K562 (cell line): ENCODE measurements at regions not wholly inside any gene's neighbourhood (a gene's known extent, or its start where the extent isn't known, plus 50 kb on each side); places are given as distances from the start of the nearest gene placed in this dataset.

Experiments
- ATAC-seq: fragments of 200-7000 bp; cut with Tn5 transposase; 3 replicates; pipeline ENCODE4 v1.9.1; 2020; ENCODE audit warnings: moderate library complexity
- BruUV-seq: library from RNA; stranded (reverse); fragments of 400-500 nt; replicated peaks from 2 replicates; lab custom pipeline; 2021; lab: Mats Ljungman, UMichigan
- CTCF ChIA-PET: fragments of 300-600 bp; formaldehyde crosslinking; extraction: SDS; loops from one replicate; lab custom pipeline; 2021; ENCODE audit warnings: low intra/inter-chr PET ratio; lab: Yijun Ruan, JAX
- POLR2A ChIA-PET: fragments of 300-600, 350-650 bp; sonication (Branson Sonifier 250); formaldehyde crosslinking; extraction: SDS; loops from one replicate; lab custom pipeline; 2021; ENCODE audit warnings: antibody characterized with exemption, inconsistent platforms; lab: Yijun Ruan, JAX
- DNase-seq, 4 experiments: peaks; one replicate each; pipeline versions ENCODE4 v3.0.0 to v3.0.0-alpha.2; 2011 to 2018; ENCODE audit warnings: low spot score in 3 of 4, mixed read lengths in 3 of 4; ENCODE audit errors: extremely low read depth in 1 of 4
- FAIRE-seq: peaks from 2 replicates; lab custom pipeline; 2011; peaks lifted over from hg19 to GRCh38; lab: Jason Lieb, UNC
- H2AFZ ChIP-seq: 2 replicates; pipeline ENCODE4 v1.6.0; 2011; ENCODE audit warnings: low read depth, low read length, control low read depth, inconsistent platforms
- H3K27ac ChIP-seq: fragments of 200-600 bp; 3 replicates; pipeline ENCODE4 v1.8.0; 2011; ENCODE audit warnings: low read depth, mild to moderate bottlenecking, control low read depth, inconsistent platforms, low read length, moderate library complexity, mixed read lengths; ENCODE audit errors: extremely low read depth
- H3K27me3 ChIP-seq, 2 experiments: fragments of 300-600 bp in 1 of 2; 2 replicates in 1 of 2; 3 replicates in 1 of 2; pipeline versions ENCODE4 v1.6.0 to v1.8.0; 2011; ENCODE audit warnings: inconsistent platforms in 2 of 2, low read length in 2 of 2, mild to moderate bottlenecking in 1 of 2, mixed read lengths in 1 of 2, moderate library complexity in 1 of 2; ENCODE audit not compliant: control insufficient read depth in 2 of 2, insufficient read depth in 2 of 2
- H3K36me3 ChIP-seq: fragments of 300-600 bp; 3 replicates; pipeline ENCODE4 v1.8.0; 2011; ENCODE audit warnings: mild to moderate bottlenecking, low read length, inconsistent platforms; ENCODE audit not compliant: control insufficient read depth, insufficient read depth
- H3K4me1 ChIP-seq, 2 experiments: fragments of 200-600 bp in 1 of 2; replicated peaks in 1 of 2; 2 replicates in 1 of 2; 3 replicates in 1 of 2; pipeline versions ENCODE4 v1.5.1 to v1.8.0; 2011; ENCODE audit warnings: inconsistent platforms in 2 of 2, low read length in 2 of 2, mild to moderate bottlenecking in 1 of 2, mixed read lengths in 1 of 2, moderate library complexity in 1 of 2; ENCODE audit not compliant: control insufficient read depth in 2 of 2, insufficient read depth in 2 of 2
- H3K4me2 ChIP-seq: 2 replicates; pipeline ENCODE4 v1.6.1; 2011; ENCODE audit warnings: low read length, control low read depth, inconsistent platforms, mixed read lengths; ENCODE audit not compliant: insufficient read depth
- H3K4me3 ChIP-seq: fragments of 200-600 bp; sonication (generic), shearing (Covaris generic); 2 replicates; pipeline ENCODE4 v1.5.1; 2016; ENCODE audit warnings: control low read depth, inconsistent platforms
- H3K79me2 ChIP-seq: fragments of 200-600 bp; 3 replicates; pipeline ENCODE4 v1.8.0; 2011; ENCODE audit warnings: low read length, inconsistent platforms; ENCODE audit not compliant: control insufficient read depth, insufficient read depth
- H3K9ac ChIP-seq, 2 experiments: 2 replicates each; pipeline versions ENCODE4 v1.6.0 to v1.6.1; 2011; ENCODE audit warnings: low read depth in 2 of 2, low read length in 2 of 2, control low read depth in 1 of 2, inconsistent platforms in 1 of 2, mild to moderate bottlenecking in 1 of 2, mixed read lengths in 1 of 2; ENCODE audit not compliant: insufficient read depth in 1 of 2
- H3K9me1 ChIP-seq: one replicate; pipeline ENCODE4 v1.6.0; 2011; ENCODE audit warnings: inconsistent platforms, mild to moderate bottlenecking, low read length, moderate library complexity; ENCODE audit not compliant: control insufficient read depth, insufficient read depth
- H3K9me3 ChIP-seq: replicated peaks from 2 replicates; pipeline ENCODE4 v1.5.1; 2011; ENCODE audit warnings: low read depth, low read length, inconsistent platforms; ENCODE audit not compliant: control insufficient read depth, insufficient read depth
- H4K20me1 ChIP-seq: replicated peaks from 2 replicates; pipeline ENCODE4 v1.6.1; 2011; ENCODE audit warnings: low read length, inconsistent platforms, mixed read lengths; ENCODE audit not compliant: control insufficient read depth, insufficient read depth
- BHLHE40 ChIP-seq: IDR thresholded peaks from 2 replicates; pipeline ENCODE4 v1.6.1; 2011; ENCODE audit warnings: low read length, improper control_type of control experiment
- CREB1 ChIP-seq, 2 experiments: sonication (generic) in 1 of 2; formaldehyde crosslinking in 1 of 2; IDR thresholded peaks; 2 replicates each; pipeline versions ENCODE4 v1.6.1 to v1.8.0; 2012 to 2022; ENCODE audit warnings: inconsistent platforms in 1 of 2, mild to moderate bottlenecking in 1 of 2, missing genetic modification reagents in 1 of 2, moderate library complexity in 1 of 2
- CXXC5 ChIP-seq: fragments of 250-450 bp; sonication (Bioruptor Pico); IDR thresholded peaks from 2 replicates; pipeline ENCODE4 v1.8.0; 2022; ENCODE audit warnings: inconsistent platforms, mild to moderate bottlenecking, moderate library complexity
- GATA2 ChIP-seq: sonication (generic); formaldehyde crosslinking; IDR thresholded peaks from 2 replicates; pipeline ENCODE4 v1.4.0; 2020; ENCODE audit warnings: mild to moderate bottlenecking, missing genetic modification reagents
- ILK ChIP-seq: fragments of 450-650 bp; IDR thresholded peaks from 2 replicates; pipeline ENCODE4 v1.6.1; 2016; ENCODE audit warnings: missing genetic modification characterization, low read depth, mild to moderate bottlenecking, missing compliant biosample characterization, moderate library complexity, borderline replicate concordance
- IRF2 ChIP-seq: sonication (generic); formaldehyde crosslinking; IDR thresholded peaks from 2 replicates; pipeline ENCODE4 v1.8.1; 2022; ENCODE audit warnings: mild to moderate bottlenecking, missing genetic modification reagents
- NFATC3 ChIP-seq: fragments of 450-650 bp; IDR thresholded peaks from 2 replicates; pipeline ENCODE4 v1.6.1; 2017; ENCODE audit warnings: mild to moderate bottlenecking
- RBM14 ChIP-seq: fragments of 200-400 bp; formaldehyde crosslinking; IDR thresholded peaks from 2 replicates; pipeline ENCODE4 v1.6.1; 2018; ENCODE audit warnings: low read depth, mild to moderate bottlenecking, low read length, moderate library complexity, borderline replicate concordance; ENCODE audit not compliant: insufficient read depth
- REST ChIP-seq, 2 experiments: fragments of 450-650 bp; formaldehyde crosslinking in 1 of 2; IDR thresholded peaks; 2 replicates each; pipeline versions ENCODE4 v1.4.0 to v1.6.1; 2014 to 2020; ENCODE audit warnings: mild to moderate bottlenecking in 2 of 2, borderline replicate concordance in 1 of 2, low read depth in 1 of 2
- TRIM24 ChIP-seq, 2 experiments: fragments of 450-650 bp; IDR thresholded peaks; 2 replicates each; pipeline ENCODE4 v1.6.1; 2016
- ZNF3 ChIP-seq: fragments of 250-450 bp; sonication (Bioruptor Pico); IDR thresholded peaks from 2 replicates; pipeline ENCODE4 v1.5.0; 2021; ENCODE audit warnings: mild to moderate bottlenecking, moderate library complexity
- ZNF75A ChIP-seq: fragments of 450-650 bp; formaldehyde crosslinking; IDR thresholded peaks from 2 replicates; pipeline ENCODE4 v1.4.0; 2020; ENCODE audit warnings: mild to moderate bottlenecking
- WGBS: fragments of 100-300 bp; shearing (Covaris generic); methylation state at CpG from one replicate; pipeline ENCODE4 v1.1.6; 2016; ENCODE audit warnings: low coverage, mixed read lengths; ENCODE audit not compliant: insufficient coverage; ENCODE audit errors: missing lambda C conversion rate; 5-methylcytosine and 5-hydroxymethylcytosine counted together
- in situ Hi-C: fragments of 300-500 bp; cut with MboI; formaldehyde crosslinking; loops from 4 replicates; pipeline ENCODE4 v1.15.0; 2018; ENCODE audit warnings: inconsistent platforms, mixed read lengths
- intact Hi-C: fragments of 100-400 bp; cut with micrococcal nuclease; formaldehyde crosslinking; loops from 2 replicates; pipeline ENCODE4 v1.14.2; 2022
- TF ChIP-seq, protein P1 (sequence below): fragments of 450-650 bp; IDR thresholded peaks from 2 replicates; pipeline ENCODE4 v1.7.1; 2018; ENCODE audit warnings: mild to moderate bottlenecking, low read depth; ENCODE audit not compliant: partially characterized antibody

GRCh38 chr9:91034521-91034920 is 232.9 kb downstream of the SYK start:
- intact Hi-C loops: loop anchor here (10.0 kb wide), 2 partner anchors 120 to 640 kb away; no protein-coding TSS in a partner anchor
- no peak for ATAC-seq
- DNase-seq: no peak
- TF ChIP-seq ILK (tag): no peak
- no peak for TF ChIP-seq TRIM24 (IDR thresholded peaks at IDR 0.05)
- no peak for TF ChIP-seq BHLHE40
- no peak for TF ChIP-seq ZNF3 (CRISPR knock-in tag)
- TF ChIP-seq REST (IDR thresholded peaks at IDR 0.05; ENCODE audit: borderline replicate concordance): no peak
- TF ChIP-seq REST (CRISPR knock-in tag; IDR thresholded peaks at IDR 0.05; ENCODE audit: low read depth): no peak
- TF ChIP-seq NFATC3: no peak
- no peak for TF ChIP-seq CXXC5 (CRISPR knock-in tag)
- no peak for TF ChIP-seq ZNF75A (CRISPR knock-in tag)
- TF ChIP-seq GATA2 (CRISPR knock-in tag): no peak
- no peak for TF ChIP-seq RBM14
- no peak for TF ChIP-seq CREB1 (IDR thresholded peaks at IDR 0.05)
- no peak for TF ChIP-seq CREB1 (CRISPR knock-in tag; IDR thresholded peaks at IDR 0.05)
- TF ChIP-seq, protein P1, sequence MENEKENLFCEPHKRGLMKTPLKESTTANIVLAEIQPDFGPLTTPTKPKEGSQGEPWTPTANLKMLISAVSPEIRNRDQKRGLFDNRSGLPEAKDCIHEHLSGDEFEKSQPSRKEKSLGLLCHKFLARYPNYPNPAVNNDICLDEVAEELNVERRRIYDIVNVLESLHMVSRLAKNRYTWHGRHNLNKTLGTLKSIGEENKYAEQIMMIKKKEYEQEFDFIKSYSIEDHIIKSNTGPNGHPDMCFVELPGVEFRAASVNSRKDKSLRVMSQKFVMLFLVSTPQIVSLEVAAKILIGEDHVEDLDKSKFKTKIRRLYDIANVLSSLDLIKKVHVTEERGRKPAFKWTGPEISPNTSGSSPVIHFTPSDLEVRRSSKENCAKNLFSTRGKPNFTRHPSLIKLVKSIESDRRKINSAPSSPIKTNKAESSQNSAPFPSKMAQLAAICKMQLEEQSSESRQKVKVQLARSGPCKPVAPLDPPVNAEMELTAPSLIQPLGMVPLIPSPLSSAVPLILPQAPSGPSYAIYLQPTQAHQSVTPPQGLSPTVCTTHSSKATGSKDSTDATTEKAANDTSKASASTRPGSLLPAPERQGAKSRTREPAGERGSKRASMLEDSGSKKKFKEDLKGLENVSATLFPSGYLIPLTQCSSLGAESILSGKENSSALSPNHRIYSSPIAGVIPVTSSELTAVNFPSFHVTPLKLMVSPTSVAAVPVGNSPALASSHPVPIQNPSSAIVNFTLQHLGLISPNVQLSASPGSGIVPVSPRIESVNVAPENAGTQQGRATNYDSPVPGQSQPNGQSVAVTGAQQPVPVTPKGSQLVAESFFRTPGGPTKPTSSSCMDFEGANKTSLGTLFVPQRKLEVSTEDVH: no peak
- no peak for TF ChIP-seq IRF2 (CRISPR knock-in tag)

More at GRCh38 chr9:91034521-91034920, 232.9 kb downstream of the SYK start:
- Histone ChIP-seq H3K79me2 (no peaks in the 10 kb centered on the region), H3K4me2 (no peak overlapping the region), H3K27me3 (peaks cover 2 to 46% of the 10 kb centered on the region in 2 experiments; a peak in 4 of 5 replicates), H3K9me1 (no peaks in the 10 kb centered on the region), H2AFZ (no peak overlapping the region), H3K9ac (no peak overlapping the region), H3K9me3 (no peaks in the 10 kb centered on the region), H3K4me3 (no peak overlapping the region), H3K36me3 (no peaks in the 10 kb centered on the region), H4K20me1 (no peaks in the 10 kb centered on the region), H3K4me1 (peaks cover 5 to 10% of the 10 kb centered on the region in 2 experiments; a peak in 3 of 5 replicates), H3K27ac (no peak overlapping the region)
- no TSS peak for BruUV-seq
- ChIA-PET POLR2A (no interaction called here), CTCF (no interaction called here)
- in situ Hi-C loops: loop anchor here (5.0 kb wide), 1 partner anchor 393 kb away; no protein-coding TSS in a partner anchor
- 0% methylated on average over 3 of the region's 9 CpGs for WGBS
- FAIRE-seq: no peak
